ENCODE measurements at regions not wholly inside any gene's neighbourhood (a gene's known extent, or its start where the extent isn't known, plus 50 kb on each side); places are given as distances from the start of the nearest gene placed in this dataset.

GRCh38 chr2:166560022-166560421 lies 66.0 kb upstream of the SCN7A start:
- DNase-seq (ENCODE audit: low read depth): no peak

- DNase-seq (ENCODE audit: low read depth): no peak
Observed at GRCh38 chr2:166550923-166551322, 56.9 kb upstream of the SCN7A start.

- DNase-seq (ENCODE audit: low read depth): no peak
Observed at GRCh38 chr2:166545473-166545872, 51.4 kb upstream of the SCN7A start.
